Esophagus (tissue), 2 donors: ENCODE measurements at regions not wholly inside any gene's neighbourhood (a gene's known extent, or its start where the extent isn't known, plus 50 kb on each side); places are given as distances from the start of the nearest gene placed in this dataset.

ENCODE experiments used
- H3K27ac ChIP-seq, 2 donors: one replicate each; pipeline ENCODE4 v1.5.1; 2013; ENCODE audit warnings: low read depth in 2 of 2, mild to moderate bottlenecking in 2 of 2, inconsistent platforms in 1 of 2, low read length in 1 of 2, moderate library complexity in 1 of 2
- H3K27me3 ChIP-seq, 2 donors: one replicate each; pipeline ENCODE4 v1.6.1; 2013; ENCODE audit warnings: low read length in 2 of 2, control low read depth in 1 of 2, mild to moderate bottlenecking in 1 of 2; ENCODE audit not compliant: insufficient read depth in 2 of 2, control insufficient read depth in 1 of 2
- H3K36me3 ChIP-seq, 2 donors: one replicate each; pipeline ENCODE4 v1.6.1; 2013; ENCODE audit warnings: low read length in 1 of 2; ENCODE audit not compliant: control insufficient read depth in 2 of 2, insufficient read depth in 2 of 2
- H3K4me1 ChIP-seq, 2 donors: one replicate each; pipeline ENCODE4 v1.6.1; 2013; ENCODE audit warnings: low read length in 1 of 2; ENCODE audit not compliant: control insufficient read depth in 2 of 2, insufficient read depth in 2 of 2
- H3K4me3 ChIP-seq, 2 donors: one replicate each; pipeline ENCODE4 v1.5.1; 2013; ENCODE audit warnings: low read length in 2 of 2, mild to moderate bottlenecking in 2 of 2, low read depth in 1 of 2, moderate library complexity in 1 of 2
- H3K9me3 ChIP-seq, 2 donors: one replicate each; pipeline ENCODE4 v1.6.1; 2013; ENCODE audit warnings: mild to moderate bottlenecking in 2 of 2, low read depth in 1 of 2, low read length in 1 of 2, moderate library complexity in 1 of 2; ENCODE audit not compliant: control insufficient read depth in 2 of 2, insufficient read depth in 1 of 2
- WGBS, 2 donors: extraction: QIAGEN DNeasy Blood & Tissue Kit; methylation state at CpG; one replicate each; pipeline ENCODE4 v1.1.7; 2013; 5-methylcytosine and 5-hydroxymethylcytosine counted together
- donor health status: healthy with polysubstance abuse.
- donor health status: Bipolar disorder and iron deficiency.

GRCh38 chr12:58711974-58712373 is 208.3 kb downstream of the LRIG3 start:
- WGBS, 2 donors = 64 to 67% methylated on average over 4 of the region's 4 CpGs
- no peaks in the 10 kb centered on the region for H3K9me3 ChIP-seq

GRCh38 chr12:58712976-58713375 is 207.3 kb downstream of the LRIG3 start:
- H3K4me1 ChIP-seq = no peaks in the 10 kb centered on the region
- WGBS, 2 donors = 77 to 85% methylated on average over 1 of the region's 1 CpG
- no peak overlapping the region for H3K27ac ChIP-seq

More at GRCh38 chr12:58711974-58712373, 208.3 kb downstream of the LRIG3 start:
- no peak overlapping the region for H3K27ac ChIP-seq
- no peaks in the 10 kb centered on the region for H3K4me1 ChIP-seq
- H3K27me3 ChIP-seq = no peaks in the 10 kb centered on the region
- H3K4me3 ChIP-seq = no peak overlapping the region
- H3K36me3 ChIP-seq = no peaks in the 10 kb centered on the region

DNA sequence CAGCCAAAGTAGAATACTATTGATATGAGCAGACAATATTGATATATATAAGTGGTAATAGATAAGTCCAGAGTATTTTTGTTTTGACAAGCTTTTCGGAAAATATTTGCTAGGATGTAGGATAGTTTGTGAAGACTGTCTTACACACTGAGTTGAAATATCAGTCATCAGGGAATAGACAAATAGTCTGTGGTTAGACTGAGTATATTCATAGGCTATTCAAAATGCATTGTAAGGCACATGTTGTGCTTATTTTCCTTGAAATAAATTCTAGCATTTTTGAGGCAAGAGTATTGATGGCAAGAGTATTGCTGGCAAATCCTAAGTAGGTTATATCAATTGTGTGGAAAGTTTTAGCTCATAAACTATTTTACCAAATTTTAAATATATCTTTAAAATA is 201.1 kb downstream of the LRIG3 start:
- WGBS, 2 donors = 94 to 96% methylated on average over 1 of the region's 1 CpG
- no peaks in the 10 kb centered on the region for H3K27me3 ChIP-seq
- H3K36me3 ChIP-seq = no peaks in the 10 kb centered on the region
- no peak overlapping the region for H3K27ac ChIP-seq
- H3K9me3 ChIP-seq = no peaks in the 10 kb centered on the region
- H3K4me1 ChIP-seq = no peaks in the 10 kb centered on the region
- no peak overlapping the region for H3K4me3 ChIP-seq

More at GRCh38 chr12:58712976-58713375, 207.3 kb downstream of the LRIG3 start:
- H3K9me3 ChIP-seq = no peaks in the 10 kb centered on the region
- H3K36me3 ChIP-seq = no peaks in the 10 kb centered on the region
- no peak overlapping the region for H3K4me3 ChIP-seq
- H3K27me3 ChIP-seq = no peaks in the 10 kb centered on the region

DNA sequence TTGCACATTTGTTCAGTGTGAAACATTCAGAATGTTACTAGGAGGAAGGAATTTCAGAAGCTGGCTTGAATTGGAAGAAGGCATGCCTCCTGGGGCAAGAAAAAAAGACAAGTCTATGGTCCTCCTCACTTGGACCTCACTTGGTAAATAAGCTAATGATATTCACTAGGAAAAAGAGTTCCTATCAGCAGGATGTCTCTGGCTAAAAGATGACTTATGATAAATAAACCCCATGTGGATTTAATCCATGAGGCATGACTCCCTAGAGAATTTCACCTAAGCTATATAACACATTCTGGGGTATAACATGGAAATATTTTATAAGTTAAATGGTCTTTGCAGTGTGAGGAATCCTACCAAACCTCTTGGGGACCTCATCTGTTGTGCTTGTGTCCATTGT is 199.9 kb downstream of the LRIG3 start:
- no peaks in the 10 kb centered on the region for H3K27me3 ChIP-seq
- no peak overlapping the region for H3K4me3 ChIP-seq
- no peak overlapping the region for H3K27ac ChIP-seq
- no peaks in the 10 kb centered on the region for H3K9me3 ChIP-seq
- H3K36me3 ChIP-seq = no peaks in the 10 kb centered on the region
- no peaks in the 10 kb centered on the region for H3K4me1 ChIP-seq

- no peaks in the 10 kb centered on the region for H3K9me3 ChIP-seq
- WGBS, 2 donors = 79 to 80% methylated on average over 5 of the region's 5 CpGs
- H3K27me3 ChIP-seq = no peaks in the 10 kb centered on the region
- H3K36me3 ChIP-seq = no peaks in the 10 kb centered on the region
- H3K4me3 ChIP-seq = no peak overlapping the region
- no peak overlapping the region for H3K27ac ChIP-seq
- H3K4me1 ChIP-seq = no peaks in the 10 kb centered on the region
Observed at GRCh38 chr12:58725400-58726105, 194.8 kb downstream of the LRIG3 start.

- no peaks in the 10 kb centered on the region for H3K36me3 ChIP-seq
- H3K4me1 ChIP-seq = no peaks in the 10 kb centered on the region
- 75 to 77% methylated on average over 6 of the region's 6 CpGs for WGBS, 2 donors
- no peak overlapping the region for H3K4me3 ChIP-seq
- no peak overlapping the region for H3K27ac ChIP-seq
- no peaks in the 10 kb centered on the region for H3K27me3 ChIP-seq
- H3K9me3 ChIP-seq = no peaks in the 10 kb centered on the region
Observed at GRCh38 chr12:58727521-58727920, 192.8 kb downstream of the LRIG3 start.

- no peak overlapping the region for H3K27ac ChIP-seq
- no peaks in the 10 kb centered on the region for H3K9me3 ChIP-seq
- 58 to 73% methylated on average over 1 of the region's 1 CpG for whole genome bisulfite sequencing, 2 donors
- no peaks in the 10 kb centered on the region for H3K27me3 ChIP-seq
- H3K4me3 ChIP-seq = no peak overlapping the region
- H3K36me3 ChIP-seq = no peaks in the 10 kb centered on the region
- no peaks in the 10 kb centered on the region for H3K4me1 ChIP-seq
Observed at GRCh38 chr12:58728397-58728796, 191.9 kb downstream of the LRIG3 start.

DNA sequence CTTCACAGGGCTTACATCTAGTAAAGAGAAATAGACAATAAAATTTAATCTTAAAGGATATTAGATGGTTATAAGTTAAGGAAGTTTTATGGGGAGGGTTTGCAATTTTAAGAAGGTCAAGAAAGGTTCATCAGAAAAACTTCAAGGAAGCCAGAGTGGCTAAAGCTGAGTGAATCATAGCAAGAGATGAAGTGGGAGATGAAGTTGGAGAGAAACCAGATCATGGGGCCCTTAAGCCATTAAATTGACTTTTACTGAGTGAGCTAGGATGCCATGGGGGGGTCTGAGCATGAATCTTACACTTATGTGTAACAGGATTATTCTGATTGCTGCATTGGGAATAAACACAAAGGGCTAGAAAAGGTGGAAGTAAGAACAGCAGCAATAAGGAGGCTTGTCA is 189.2 kb downstream of the LRIG3 start:
- H3K36me3 ChIP-seq = no peaks in the 10 kb centered on the region
- H3K27me3 ChIP-seq = no peaks in the 10 kb centered on the region
- H3K9me3 ChIP-seq = no peaks in the 10 kb centered on the region
- H3K4me3 ChIP-seq = no peak overlapping the region
- no peaks in the 10 kb centered on the region for H3K4me1 ChIP-seq
- no peak overlapping the region for H3K27ac ChIP-seq

- Histone ChIP-seq H3K9me3 (no peaks in the 10 kb centered on the region), H3K27ac (no peak overlapping the region), H3K4me3 (no peak overlapping the region), H3K27me3 (no peaks in the 10 kb centered on the region), H3K4me1 (no peaks in the 10 kb centered on the region), H3K36me3 (no peaks in the 10 kb centered on the region)
- 62 to 73% methylated on average over 3 of the region's 3 CpGs for WGBS, 2 donors
Observed at GRCh38 chr12:58732894-58733293, 187.4 kb downstream of the LRIG3 start.

- H3K4me1 ChIP-seq = peaks cover 2 to 3% of the 10 kb centered on the region in 2 donors
- no peaks in the 10 kb centered on the region for H3K27me3 ChIP-seq
- H3K4me3 ChIP-seq = no peak overlapping the region
- H3K36me3 ChIP-seq = no peaks in the 10 kb centered on the region
- no peak overlapping the region for H3K27ac ChIP-seq
- no peaks in the 10 kb centered on the region for H3K9me3 ChIP-seq
- WGBS, 2 donors = 95 to 100% methylated on average over 2 of the region's 2 CpGs
Observed at GRCh38 chr12:58741226-58741625, 179.1 kb downstream of the LRIG3 start.
